NCI-H2227 treated with DMSO at 0.1 percent for 48 hours (cell line): ENCODE measurements at regions not wholly inside any gene's neighbourhood (a gene's known extent, or its start where the extent isn't known, plus 50 kb on each side); places are given as distances from the start of the nearest gene placed in this dataset.

ENCODE experiments used
- DNase-seq: peaks from one replicate; lab custom pipeline; 2025; lab: John Stamatoyannopoulos, UW

GRCh38 chr5:68587171-68587570 is 371.6 kb downstream of the PIK3R1 start:
- no peak for DNase-seq

GRCh38 chr5:68591850-68592249 is 376.3 kb downstream of the PIK3R1 start:
- DNase-seq = no peak

GRCh38 chr5:68592351-68592750 is 376.8 kb downstream of the PIK3R1 start:
- no peak for DNase-seq

GRCh38 chr5:68593211-68593671 is 377.7 kb downstream of the PIK3R1 start:
- no peak for DNase-seq

GRCh38 chr5:68612972-68613371 is 397.4 kb downstream of the PIK3R1 start:
- DNase-seq = no peak

- no peak for DNase-seq
Observed at GRCh38 chr5:68618501-68618900, 402.9 kb downstream of the PIK3R1 start.

GRCh38 chr5:68627001-68627400 is 411.4 kb downstream of the PIK3R1 start:
- no peak for DNase-seq

- DNase-seq = no peak
Observed at GRCh38 chr5:68628082-68628814, 412.7 kb downstream of the PIK3R1 start.

- no peak for DNase-seq
Observed at GRCh38 chr5:68630354-68630753, 414.8 kb downstream of the PIK3R1 start.

GRCh38 chr5:68631884-68632283 is 416.3 kb downstream of the PIK3R1 start:
- no peak for DNase-seq

GRCh38 chr5:68641211-68641610 is 425.7 kb downstream of the PIK3R1 start:
- no peak for DNase-seq

- no peak for DNase-seq
Observed at GRCh38 chr5:68643064-68643463, 427.5 kb downstream of the PIK3R1 start.

GRCh38 chr5:68644971-68645370 is 429.4 kb downstream of the PIK3R1 start:
- no peak for DNase-seq

GRCh38 chr5:68646144-68646543 is 430.6 kb downstream of the PIK3R1 start:
- no peak for DNase-seq

GRCh38 chr5:68647743-68648142 is 432.2 kb downstream of the PIK3R1 start:
- no peak for DNase-seq

GRCh38 chr5:68648944-68649857 is 433.6 kb downstream of the PIK3R1 start:
- DNase-seq = no peak

- DNase-seq = peak; percentile 6
Observed at GRCh38 chr5:68652534-68652965, 437.0 kb downstream of the PIK3R1 start.

GRCh38 chr5:68653471-68653870 is 437.9 kb downstream of the PIK3R1 start:
- no peak for DNase-seq

- no peak for DNase-seq
Observed at GRCh38 chr5:68657055-68657961, 436.5 kb upstream of the SLC30A5 start.

- DNase-seq = no peak
Observed at GRCh38 chr5:68658810-68659372, 434.9 kb upstream of the SLC30A5 start.

- no peak for DNase-seq
Observed at GRCh38 chr5:68659881-68660280, 433.9 kb upstream of the SLC30A5 start.

- no peak for DNase-seq
Observed at GRCh38 chr5:68661237-68661636, 432.6 kb upstream of the SLC30A5 start.
